Testis (tissue), 2 donors: ENCODE measurements at regions not wholly inside any gene's neighbourhood (a gene's known extent, or its start where the extent isn't known, plus 50 kb on each side); places are given as distances from the start of the nearest gene placed in this dataset.

Source experiments
- DNase-seq: peaks from one replicate; pipeline ENCODE4 v3.0.0-alpha.2; 2019
- H3K27ac ChIP-seq, 2 donors: fragments of 200-600 bp; sonication (generic); one replicate each; pipeline ENCODE4 v1.5.1; 2019
- H3K27me3 ChIP-seq: fragments of 200-600 bp; sonication (generic); one replicate; pipeline ENCODE4 v1.5.1; 2019
- H3K36me3 ChIP-seq: fragments of 200-600 bp; sonication (generic); one replicate; pipeline ENCODE4 v1.5.1; 2017; ENCODE audit warnings: low read depth; ENCODE audit errors: missing control alignments
- H3K4me1 ChIP-seq: fragments of 200-600 bp; sonication (generic); one replicate; pipeline ENCODE4 v1.5.1; 2019
- H3K4me3 ChIP-seq, 2 donors: fragments of 200-600 bp; sonication (generic); one replicate each; pipeline ENCODE4 v1.5.1; 2017 to 2019
- H3K9me3 ChIP-seq: fragments of 200-600 bp; sonication (generic); one replicate; pipeline ENCODE4 v1.5.1; 2017
- POLR2A ChIP-seq: fragments of 450-650 bp; IDR thresholded peaks from one replicate; pipeline ENCODE4 v1.6.1; 2017; ENCODE audit warnings: antibody characterized with exemption, mild to moderate bottlenecking, moderate library complexity
- WGBS, 2 donors: methylation state at CpG; one replicate each; pipeline ENCODE4 v1.1.5; 2018; 5-methylcytosine and 5-hydroxymethylcytosine counted together
- intact Hi-C: fragments of 100-400 bp; cut with DNase I; formaldehyde crosslinking; loops from one replicate; pipeline ENCODE4 v1.15.1; 2023; ENCODE audit warnings: low total_unique reads
- TF ChIP-seq, protein P1 (sequence below), 3 experiments: fragments of 450-650 bp in 2 of 3; fragments of 200-600 bp in 1 of 3; sonication (generic) in 1 of 3; IDR thresholded peaks; one replicate each; pipeline ENCODE4 v1.5.1; 2016 to 2019; ENCODE audit warnings: antibody characterized with exemption in 3 of 3, mild to moderate bottlenecking in 2 of 3, moderate library complexity in 1 of 3

DNA sequence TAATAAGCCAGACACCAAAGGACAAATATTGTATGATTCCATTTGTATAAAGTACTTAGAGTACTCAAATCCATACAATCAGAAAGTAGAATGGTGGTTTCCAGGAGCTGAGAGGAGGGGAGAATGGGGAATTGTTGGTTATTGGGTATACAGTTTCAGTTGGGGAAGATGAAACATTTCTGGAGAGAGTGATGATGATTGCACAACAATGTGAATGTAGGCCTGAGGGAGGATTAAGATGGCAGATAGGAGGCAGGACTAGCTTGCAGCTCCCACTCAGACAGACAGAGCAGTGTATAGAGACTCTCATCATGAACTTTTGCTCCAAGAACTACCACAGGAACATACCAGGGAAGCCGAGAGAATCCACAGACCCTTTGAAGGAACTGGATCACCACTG, 75.7 kb upstream of the PAK3 start:
- intact Hi-C loops, result no loop called here
- Histone ChIP-seq H3K27ac (no peak overlapping the region), H3K36me3 (no peaks in the 10 kb centered on the region), H3K4me1 (no peaks in the 10 kb centered on the region), H3K27me3 (no peaks in the 10 kb centered on the region), H3K9me3 (no peaks in the 10 kb centered on the region), H3K4me3 (no peak overlapping the region)
- TF ChIP-seq, protein P1, sequence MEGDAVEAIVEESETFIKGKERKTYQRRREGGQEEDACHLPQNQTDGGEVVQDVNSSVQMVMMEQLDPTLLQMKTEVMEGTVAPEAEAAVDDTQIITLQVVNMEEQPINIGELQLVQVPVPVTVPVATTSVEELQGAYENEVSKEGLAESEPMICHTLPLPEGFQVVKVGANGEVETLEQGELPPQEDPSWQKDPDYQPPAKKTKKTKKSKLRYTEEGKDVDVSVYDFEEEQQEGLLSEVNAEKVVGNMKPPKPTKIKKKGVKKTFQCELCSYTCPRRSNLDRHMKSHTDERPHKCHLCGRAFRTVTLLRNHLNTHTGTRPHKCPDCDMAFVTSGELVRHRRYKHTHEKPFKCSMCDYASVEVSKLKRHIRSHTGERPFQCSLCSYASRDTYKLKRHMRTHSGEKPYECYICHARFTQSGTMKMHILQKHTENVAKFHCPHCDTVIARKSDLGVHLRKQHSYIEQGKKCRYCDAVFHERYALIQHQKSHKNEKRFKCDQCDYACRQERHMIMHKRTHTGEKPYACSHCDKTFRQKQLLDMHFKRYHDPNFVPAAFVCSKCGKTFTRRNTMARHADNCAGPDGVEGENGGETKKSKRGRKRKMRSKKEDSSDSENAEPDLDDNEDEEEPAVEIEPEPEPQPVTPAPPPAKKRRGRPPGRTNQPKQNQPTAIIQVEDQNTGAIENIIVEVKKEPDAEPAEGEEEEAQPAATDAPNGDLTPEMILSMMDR (IDR thresholded peaks at IDR 0.05), result no peak
- TF ChIP-seq POLR2A, result no peak
- WGBS, 2 donors, result 100% methylated on average over 1 of the region's 1 CpG
- DNase-seq, result no peak

- Histone ChIP-seq H3K27me3 (no peaks in the 10 kb centered on the region), H3K27ac (no peak overlapping the region), H3K36me3 (no peaks in the 10 kb centered on the region), H3K9me3 (no peaks in the 10 kb centered on the region), H3K4me1 (no peaks in the 10 kb centered on the region), H3K4me3 (no peak overlapping the region)
- no peak for DNase-seq
- intact Hi-C loops, result no loop called here
- 75 to 83% methylated on average over 3 of the region's 3 CpGs for WGBS, 2 donors
- TF ChIP-seq, protein P1 (IDR thresholded peaks at IDR 0.05), result no peak
- no peak for TF ChIP-seq POLR2A
Measured at GRCh38 chrX:111013778-111014455, 82.1 kb upstream of the PAK3 start.

GRCh38 chrX:111010111-111010510, 85.9 kb upstream of the PAK3 start:
- intact Hi-C loops, result no loop called here
- Histone ChIP-seq H3K4me3 (no peak overlapping the region), H3K4me1 (no peaks in the 10 kb centered on the region), H3K9me3 (no peaks in the 10 kb centered on the region), H3K36me3 (no peaks in the 10 kb centered on the region), H3K27ac (no peak overlapping the region), H3K27me3 (no peaks in the 10 kb centered on the region)
- 80 to 82% methylated on average over 3 of the region's 3 CpGs for WGBS, 2 donors
- DNase-seq, result no peak
- no peak for TF ChIP-seq POLR2A
- TF ChIP-seq, protein P1 (IDR thresholded peaks at IDR 0.05), result no peak

GRCh38 chrX:111009256-111009655, 86.7 kb upstream of the PAK3 start:
- 56 to 60% methylated on average over 3 of the region's 3 CpGs for WGBS, 2 donors
- TF ChIP-seq, protein P1 (IDR thresholded peaks at IDR 0.05), result no peak
- TF ChIP-seq POLR2A, result no peak
- intact Hi-C loops, result no loop called here

DNA sequence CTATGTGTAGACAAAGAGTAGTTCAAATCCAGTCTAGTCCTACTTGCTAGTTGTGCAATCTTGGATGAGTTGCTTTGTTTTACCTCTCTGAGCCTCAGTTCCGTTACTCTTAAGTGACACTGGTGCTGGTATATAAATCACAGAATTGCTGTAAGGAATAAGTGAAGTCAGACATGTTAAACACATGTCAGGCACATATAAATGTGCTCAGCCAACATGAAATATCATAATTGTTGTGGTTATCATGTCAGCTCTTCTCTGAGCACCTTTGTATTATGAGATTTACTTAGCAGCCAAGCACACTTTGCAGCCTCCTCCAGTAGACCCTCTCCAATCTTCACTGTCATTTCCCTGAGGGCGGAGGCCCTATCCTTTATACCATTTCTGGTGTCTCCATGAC, 87.9 kb upstream of the PAK3 start:
- H3K4me3 ChIP-seq, result no peak overlapping the region
- TF ChIP-seq, protein P1 (IDR thresholded peaks at IDR 0.05), result no peak
- TF ChIP-seq POLR2A, result no peak
- no peak for DNase-seq
- intact Hi-C loops, result no loop called here
- no peak overlapping the region for H3K27ac ChIP-seq
- H3K4me1 ChIP-seq, result no peaks in the 10 kb centered on the region
- H3K36me3 ChIP-seq, result no peaks in the 10 kb centered on the region
- 70 to 100% methylated on average over 2 of the region's 2 CpGs for WGBS, 2 donors
- H3K9me3 ChIP-seq, result no peaks in the 10 kb centered on the region
- H3K27me3 ChIP-seq, result no peaks in the 10 kb centered on the region

More at GRCh38 chrX:111009256-111009655, 86.7 kb upstream of the PAK3 start:
- H3K36me3 ChIP-seq, result no peaks in the 10 kb centered on the region
- no peak overlapping the region for H3K27ac ChIP-seq
- no peak for DNase-seq
- H3K27me3 ChIP-seq, result no peaks in the 10 kb centered on the region
- no peaks in the 10 kb centered on the region for H3K9me3 ChIP-seq
- no peak overlapping the region for H3K4me3 ChIP-seq
- H3K4me1 ChIP-seq, result no peaks in the 10 kb centered on the region
